ENCODE measurements at regions not wholly inside any gene's neighbourhood (a gene's known extent, or its start where the extent isn't known, plus 50 kb on each side); places are given as distances from the start of the nearest gene placed in this dataset.

DNA sequence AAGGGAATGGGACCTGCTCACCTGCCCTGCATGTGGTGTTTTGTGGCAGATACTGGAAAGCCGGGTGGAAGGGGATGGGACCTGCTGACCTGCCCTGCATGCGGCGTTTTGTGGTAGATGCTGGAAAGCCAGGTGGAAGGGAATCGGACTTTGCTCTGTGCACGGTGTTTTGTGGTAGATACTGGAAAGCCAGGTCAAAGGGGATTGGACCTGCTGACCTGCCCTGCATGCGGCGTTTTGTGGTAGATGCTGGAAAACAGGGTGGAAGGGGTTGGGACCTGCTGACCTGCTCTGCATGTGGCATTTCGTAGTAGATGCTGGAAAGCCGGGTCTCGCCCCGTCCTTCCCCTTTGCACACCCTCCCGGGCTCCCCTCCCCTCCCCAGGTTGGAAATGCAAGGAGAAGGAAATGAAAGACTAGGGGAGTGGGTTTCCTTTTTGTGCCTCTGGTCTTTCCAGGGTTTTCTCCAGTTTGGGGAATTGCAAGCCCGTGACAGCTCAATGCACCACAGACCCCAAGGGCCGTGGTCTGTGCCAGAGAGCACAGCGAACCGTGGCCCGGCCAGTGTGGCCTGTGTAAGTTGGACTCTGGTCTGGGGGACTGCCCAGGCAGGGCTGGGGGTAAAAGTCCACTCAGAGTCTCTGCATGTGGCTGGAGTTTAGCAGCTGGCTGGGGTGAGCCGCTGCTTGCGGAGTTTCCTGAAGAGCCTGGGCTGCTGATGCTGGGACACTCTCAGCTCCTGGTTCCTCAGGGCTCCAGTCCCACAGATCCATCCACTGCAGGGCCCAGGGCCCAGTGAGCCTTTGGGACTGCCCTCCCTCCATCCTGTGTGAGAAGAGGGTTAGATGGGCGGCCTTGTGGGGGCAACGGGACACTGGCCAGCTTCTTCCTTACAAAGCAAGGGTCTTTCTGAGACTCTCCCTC lies 105.5 kb downstream of the CRYAA start:
- no peak for DNase-seq (ENCODE audit: low read depth)
- TF ChIP-seq, protein P1, sequence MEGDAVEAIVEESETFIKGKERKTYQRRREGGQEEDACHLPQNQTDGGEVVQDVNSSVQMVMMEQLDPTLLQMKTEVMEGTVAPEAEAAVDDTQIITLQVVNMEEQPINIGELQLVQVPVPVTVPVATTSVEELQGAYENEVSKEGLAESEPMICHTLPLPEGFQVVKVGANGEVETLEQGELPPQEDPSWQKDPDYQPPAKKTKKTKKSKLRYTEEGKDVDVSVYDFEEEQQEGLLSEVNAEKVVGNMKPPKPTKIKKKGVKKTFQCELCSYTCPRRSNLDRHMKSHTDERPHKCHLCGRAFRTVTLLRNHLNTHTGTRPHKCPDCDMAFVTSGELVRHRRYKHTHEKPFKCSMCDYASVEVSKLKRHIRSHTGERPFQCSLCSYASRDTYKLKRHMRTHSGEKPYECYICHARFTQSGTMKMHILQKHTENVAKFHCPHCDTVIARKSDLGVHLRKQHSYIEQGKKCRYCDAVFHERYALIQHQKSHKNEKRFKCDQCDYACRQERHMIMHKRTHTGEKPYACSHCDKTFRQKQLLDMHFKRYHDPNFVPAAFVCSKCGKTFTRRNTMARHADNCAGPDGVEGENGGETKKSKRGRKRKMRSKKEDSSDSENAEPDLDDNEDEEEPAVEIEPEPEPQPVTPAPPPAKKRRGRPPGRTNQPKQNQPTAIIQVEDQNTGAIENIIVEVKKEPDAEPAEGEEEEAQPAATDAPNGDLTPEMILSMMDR (conservative IDR thresholded peaks at IDR 0.05; ENCODE audit: control insufficient read depth, insufficient read depth, low read depth, low read length): no peak
- no peak overlapping the region for H3K4me3 ChIP-seq (ENCODE audit: control insufficient read depth, low read depth, low read length)

DNA sequence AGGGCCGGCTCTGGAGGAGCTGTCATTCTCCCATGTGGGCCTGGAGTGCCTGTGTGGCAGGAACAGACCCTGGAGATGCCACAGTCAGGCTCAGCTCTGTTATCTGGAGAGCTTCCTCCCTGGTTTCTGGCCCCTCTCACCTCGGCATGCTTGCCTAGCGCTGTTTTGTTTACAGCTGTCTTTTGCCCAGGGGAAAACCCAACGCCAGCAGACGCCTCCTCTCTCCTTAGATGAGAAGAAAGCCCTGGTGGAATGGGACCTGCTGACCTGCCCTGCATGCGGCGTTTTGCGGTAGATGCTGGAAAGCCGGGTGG lies 104.9 kb downstream of the CRYAA start:
- TF ChIP-seq, protein P1 (conservative IDR thresholded peaks at IDR 0.05; ENCODE audit: control insufficient read depth, insufficient read depth, low read depth, low read length): no peak
- DNase-seq (ENCODE audit: low read depth): no peak
- H3K4me3 ChIP-seq (ENCODE audit: control insufficient read depth, low read depth, low read length): no peak overlapping the region

DNA sequence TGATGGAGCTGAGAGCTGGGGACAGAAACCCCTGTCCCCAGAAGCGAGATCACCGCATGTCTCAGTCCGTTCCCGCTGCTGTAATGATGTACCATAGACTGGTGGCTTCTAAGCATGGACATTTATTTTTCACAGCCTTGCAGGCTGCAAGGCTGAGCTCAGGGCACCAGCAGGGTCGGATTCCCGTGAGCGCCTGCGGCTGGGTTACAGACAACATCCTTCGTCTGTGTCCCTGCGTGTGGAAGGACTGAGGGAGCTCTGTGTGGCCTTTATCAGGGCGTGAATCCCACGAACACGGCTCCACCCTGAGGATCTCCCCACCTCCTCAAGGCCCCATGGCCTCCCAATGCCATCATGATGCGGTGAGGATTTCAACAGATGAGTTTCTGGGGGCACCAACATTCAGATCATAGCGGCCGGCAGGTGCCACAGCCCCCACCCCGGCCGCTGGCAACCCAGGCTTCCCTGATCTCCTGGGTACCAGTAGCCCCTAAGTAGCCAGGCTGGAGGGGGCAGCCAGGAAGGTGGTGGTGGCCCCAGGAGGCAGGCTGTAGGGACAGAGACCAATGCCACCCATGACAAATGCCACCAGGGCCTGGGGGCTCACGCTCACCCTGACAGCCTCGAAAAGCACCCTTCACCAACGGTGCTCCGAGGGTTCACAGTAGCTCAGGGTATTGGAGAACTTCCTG lies 104.4 kb downstream of the CRYAA start:
- H3K4me3 ChIP-seq (ENCODE audit: control insufficient read depth, low read depth, low read length): no peak overlapping the region
- TF ChIP-seq, protein P1 (conservative IDR thresholded peaks at IDR 0.05; ENCODE audit: control insufficient read depth, insufficient read depth, low read depth, low read length): no peak
- DNase-seq (ENCODE audit: low read depth): no peak

DNA sequence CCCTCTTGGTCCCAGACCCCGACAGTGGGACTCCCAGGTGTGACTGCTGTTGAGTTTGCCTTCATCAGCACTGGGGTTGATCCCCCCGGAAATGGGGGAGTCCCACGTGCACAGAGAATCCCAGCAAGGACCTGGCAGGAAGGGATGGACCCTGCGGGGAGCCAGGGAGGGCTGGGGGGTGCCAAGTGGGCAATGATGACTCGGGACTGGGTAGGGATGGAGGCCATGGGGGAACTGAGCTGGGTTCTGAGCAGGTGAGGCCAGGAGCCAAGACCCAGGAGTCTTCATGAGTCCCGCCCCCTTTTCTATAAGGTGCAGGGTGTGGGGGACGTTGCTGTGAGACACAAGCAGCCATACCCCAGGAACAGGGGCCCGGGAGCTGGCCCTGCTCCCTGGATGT lies 103.8 kb downstream of the CRYAA start:
- DNase-seq (ENCODE audit: low read depth): no peak
- TF ChIP-seq, protein P1 (conservative IDR thresholded peaks at IDR 0.05; ENCODE audit: control insufficient read depth, insufficient read depth, low read depth, low read length): no peak

DNA sequence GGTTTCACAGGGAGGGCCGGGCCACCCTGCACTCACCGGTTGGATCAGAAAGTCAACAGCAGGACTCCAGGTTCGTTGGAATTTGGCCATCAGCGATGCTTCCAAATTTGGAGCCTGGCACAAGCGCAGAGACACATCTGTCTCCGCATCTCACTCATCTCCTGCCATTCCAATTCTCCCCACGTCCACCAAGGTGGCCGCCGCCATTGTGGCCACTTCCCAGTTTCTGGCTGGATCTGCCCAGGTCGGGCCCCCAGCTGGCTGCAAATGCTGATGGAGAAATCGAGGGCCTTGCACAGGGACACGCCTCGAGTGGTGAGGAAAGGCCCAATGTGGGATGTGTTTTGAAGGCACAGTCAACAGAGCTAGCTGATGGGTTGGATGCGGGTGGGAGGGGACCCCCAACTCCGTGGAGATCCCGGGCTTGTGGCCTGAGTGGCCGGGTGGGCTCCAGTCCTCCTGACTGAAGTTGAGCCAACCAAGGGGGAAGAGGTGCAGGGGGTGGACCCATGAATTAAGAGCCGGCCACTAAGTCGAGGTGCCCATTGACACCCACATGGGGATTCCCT lies 102.7 kb downstream of the CRYAA start:
- DNase-seq (ENCODE audit: low read depth): no peak
- TF ChIP-seq, protein P1 (conservative IDR thresholded peaks at IDR 0.05; ENCODE audit: control insufficient read depth, insufficient read depth, low read depth, low read length): no peak
- H3K4me3 ChIP-seq (ENCODE audit: control insufficient read depth, low read depth, low read length): no peak overlapping the region

More for the DNA sequence above, 103.8 kb downstream of the CRYAA start:
- no peak overlapping the region for H3K4me3 ChIP-seq (ENCODE audit: control insufficient read depth, low read depth, low read length)

DNA sequence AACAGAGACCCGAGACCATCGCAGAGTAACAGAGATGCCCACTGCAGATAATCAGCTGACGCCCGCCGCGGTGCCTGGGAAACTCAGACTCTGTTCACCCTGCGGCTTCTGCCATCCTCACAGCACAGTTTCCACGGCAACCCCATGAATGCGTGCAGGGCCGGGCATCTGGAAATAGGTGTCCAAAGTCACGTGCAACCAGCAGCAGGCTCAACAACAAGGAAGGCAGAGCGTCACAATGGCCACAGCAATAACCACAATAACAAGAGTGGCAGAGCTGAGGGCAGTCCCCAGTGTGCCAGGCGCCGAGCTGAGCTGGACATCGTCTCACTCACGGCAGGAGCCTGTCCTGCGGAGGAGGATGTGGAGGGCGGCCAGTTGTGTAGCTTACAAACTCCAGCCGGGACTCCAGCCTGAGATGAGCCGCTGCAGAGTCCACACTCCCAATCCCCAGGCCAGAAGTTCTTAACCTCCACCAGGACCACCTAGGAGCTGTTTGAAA lies 102.0 kb downstream of the CRYAA start:
- no peak overlapping the region for H3K4me3 ChIP-seq (ENCODE audit: control insufficient read depth, low read depth, low read length)
- TF ChIP-seq, protein P1 (conservative IDR thresholded peaks at IDR 0.05; ENCODE audit: control insufficient read depth, insufficient read depth, low read depth, low read length): no peak
- DNase-seq (ENCODE audit: low read depth): no peak
